Activated CD4-positive, alpha-beta memory T cell treated with anti-CD3 and anti-CD28 coated beads for 36 hours (primary cell): ENCODE measurements at regions not wholly inside any gene's neighbourhood (a gene's known extent, or its start where the extent isn't known, plus 50 kb on each side); places are given as distances from the start of the nearest gene placed in this dataset.

Experiments
- CTCF ChIA-PET: fragments of 350-600 bp; sonication (Branson Sonifier 250); formaldehyde crosslinking; loops from one replicate; lab custom pipeline; 2021; ENCODE audit warnings: antibody characterized with exemption, inconsistent platforms; lab: Charles Lee
- POLR2A ChIA-PET: fragments of 350-600 bp; sonication (Branson Sonifier 250); formaldehyde crosslinking; loops from one replicate; lab custom pipeline; 2021; ENCODE audit warnings: antibody characterized with exemption; lab: Charles Lee
- DNase-seq: peaks from one replicate; pipeline ENCODE4 v3.0.0-alpha.2; 2020
- H3K27ac Mint-ChIP-seq: one replicate; pipeline ENCODE4 v1.8.0; 2021; ENCODE audit warnings: mixed read lengths
- H3K27me3 Mint-ChIP-seq: one replicate; pipeline ENCODE4 v1.8.0; 2021; ENCODE audit warnings: mixed read lengths
- H3K36me3 Mint-ChIP-seq: one replicate; pipeline ENCODE4 v1.8.0; 2021; ENCODE audit warnings: mixed read lengths
- H3K4me1 Mint-ChIP-seq: one replicate; pipeline ENCODE4 v1.8.0; 2021; ENCODE audit warnings: low read depth, mixed read lengths
- H3K4me3 Mint-ChIP-seq: one replicate; pipeline ENCODE4 v1.8.0; 2021; ENCODE audit warnings: mild to moderate bottlenecking, mixed read lengths
- H3K9me3 Mint-ChIP-seq: one replicate; pipeline ENCODE4 v1.8.0; 2021; ENCODE audit warnings: mixed read lengths
- intact Hi-C: fragments of 100-400 bp; cut with micrococcal nuclease; formaldehyde crosslinking; loops from one replicate; pipeline ENCODE4 v1.15.1; 2023

DNA sequence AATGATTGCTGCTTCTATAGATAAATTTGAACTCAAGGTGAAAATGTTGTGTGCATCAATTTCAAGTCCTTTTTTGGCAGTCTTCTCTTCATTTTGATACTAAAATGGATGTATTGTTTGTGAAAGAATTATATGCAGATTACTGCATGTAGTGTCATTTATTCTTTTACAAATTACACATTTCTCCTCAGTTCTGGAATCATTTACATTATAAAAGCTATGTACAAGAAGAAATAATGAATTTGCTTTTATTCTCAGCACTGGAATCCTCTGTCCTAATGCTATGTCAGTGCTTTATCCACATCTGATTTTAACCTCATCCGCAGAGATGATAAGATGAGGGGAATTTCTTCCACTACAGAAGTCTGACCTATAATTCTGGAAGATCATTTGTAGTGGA is 220.8 kb upstream of the UBE2E3 start:
- Mint-ChIP-seq H3K27me3 (peaks cover 2% of the 10 kb centered on the region), H3K9me3 (no peaks in the 10 kb centered on the region), H3K27ac (no peak overlapping the region), H3K4me1 (no peaks in the 10 kb centered on the region), H3K36me3 (no peaks in the 10 kb centered on the region), H3K4me3 (no peak overlapping the region)
- intact Hi-C loops = no loop called here
- ChIA-PET POLR2A (no interaction called here), CTCF (no interaction called here)
- no peak for DNase-seq

DNA sequence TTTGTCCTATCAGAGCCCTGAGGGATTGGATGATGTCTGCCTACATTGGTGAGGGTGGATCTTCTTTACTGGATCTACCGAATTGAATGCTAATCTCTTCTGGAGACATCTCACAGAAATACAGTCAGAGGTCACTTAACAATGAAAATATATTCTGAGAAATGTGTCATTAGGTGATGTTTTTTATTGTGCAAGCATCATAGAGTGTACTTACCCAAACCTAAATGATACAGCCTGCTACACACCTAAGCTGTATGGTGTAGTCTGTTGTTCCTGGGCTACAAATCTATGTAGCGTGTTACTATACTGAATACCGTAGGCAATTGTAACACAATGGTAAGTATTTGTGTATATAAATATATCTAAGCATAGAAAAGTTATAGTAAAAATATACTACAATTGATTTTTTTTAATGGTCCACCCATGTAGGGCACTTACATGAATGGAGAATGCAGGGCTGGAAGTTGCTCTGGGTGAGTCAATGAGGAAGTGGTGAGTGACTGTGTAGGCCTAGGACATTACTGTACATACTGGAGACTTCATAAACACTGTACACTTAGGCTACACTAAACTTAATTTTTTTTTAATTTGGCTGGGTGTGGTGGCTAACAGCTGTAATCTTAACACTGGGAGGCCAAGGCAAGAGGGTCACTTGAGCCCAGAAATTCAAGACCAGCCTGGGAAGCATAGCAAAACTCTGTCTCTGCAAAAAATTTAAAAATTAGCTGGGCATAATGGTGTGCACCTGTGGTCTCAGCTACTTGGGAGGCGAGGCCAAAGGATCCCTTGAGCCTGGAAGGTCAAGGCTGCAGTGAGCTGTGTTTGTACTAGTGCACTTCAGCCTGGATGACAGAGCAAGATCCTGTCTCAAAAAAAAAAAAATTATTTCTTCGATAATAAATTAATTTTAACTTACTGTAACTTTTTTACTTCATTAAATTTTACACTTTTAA is 226.3 kb upstream of the UBE2E3 start:
- no peaks in the 10 kb centered on the region for H3K36me3 Mint-ChIP-seq
- H3K4me1 Mint-ChIP-seq = no peaks in the 10 kb centered on the region
- CTCF ChIA-PET = interaction anchor here (0.6 kb wide), 1 partner anchor 77 kb away, joined by 4 read pairs; no protein-coding TSS in a partner anchor
- POLR2A ChIA-PET = no interaction called here
- intact Hi-C loops = no loop called here
- DNase-seq = no peak
- H3K9me3 Mint-ChIP-seq = no peaks in the 10 kb centered on the region
- no peak overlapping the region for H3K27ac Mint-ChIP-seq
- no peak overlapping the region for H3K4me3 Mint-ChIP-seq
- no peaks in the 10 kb centered on the region for H3K27me3 Mint-ChIP-seq

DNA sequence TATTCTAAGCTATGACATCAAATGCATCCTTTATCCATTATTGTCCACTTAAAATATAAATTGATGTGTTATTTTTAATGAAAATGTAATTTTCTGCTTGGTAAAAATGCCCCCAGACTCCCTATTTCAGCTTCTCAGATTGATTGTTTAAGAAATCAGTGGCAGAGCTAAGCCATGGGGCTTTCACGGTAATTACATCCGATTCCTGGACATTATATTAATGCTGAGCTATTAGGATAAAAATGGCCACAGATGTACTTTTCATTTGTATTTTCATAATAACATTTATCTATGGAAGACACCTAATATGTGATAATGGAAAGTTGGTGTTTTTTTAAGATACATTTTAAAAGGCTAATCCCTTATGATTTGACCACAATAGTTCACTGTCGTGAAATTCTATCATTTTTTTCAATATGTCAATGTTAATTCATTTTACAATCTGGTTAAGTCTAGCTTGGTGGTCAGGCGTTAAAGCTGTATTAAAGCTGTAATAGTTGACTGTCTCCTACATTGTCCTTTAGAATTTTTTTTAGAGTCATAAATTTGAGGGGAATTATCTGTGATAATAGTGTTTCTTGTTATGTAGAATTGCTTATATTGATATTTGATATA is 229.0 kb upstream of the UBE2E3 start:
- CTCF ChIA-PET = no interaction called here
- Mint-ChIP-seq H3K36me3 (no peaks in the 10 kb centered on the region), H3K4me1 (no peaks in the 10 kb centered on the region), H3K27ac (no peak overlapping the region), H3K27me3 (no peaks in the 10 kb centered on the region), H3K9me3 (no peaks in the 10 kb centered on the region), H3K4me3 (no peak overlapping the region)
- POLR2A ChIA-PET = no interaction called here
- DNase-seq = no peak
- intact Hi-C loops = no loop called here

DNA sequence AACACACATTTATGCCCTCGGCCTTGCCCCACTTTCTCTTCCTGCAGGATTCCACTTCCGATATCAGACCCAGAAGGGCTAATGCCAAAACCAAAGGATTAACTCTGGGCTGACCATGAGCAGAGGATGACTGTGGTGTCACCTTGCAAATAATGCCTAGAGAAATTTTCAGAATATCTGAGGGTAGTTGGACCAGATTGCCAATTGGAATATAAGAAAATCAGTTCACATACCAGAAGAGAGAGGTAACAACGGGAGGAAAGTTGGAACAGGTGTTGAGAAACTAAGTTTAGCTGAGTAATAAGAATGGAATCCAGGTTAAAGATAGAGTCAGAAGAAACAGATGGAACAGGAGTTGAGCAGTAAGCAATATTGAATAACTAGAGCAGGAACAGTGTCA is 232.7 kb upstream of the UBE2E3 start:
- POLR2A ChIA-PET = no interaction called here
- Mint-ChIP-seq H3K9me3 (no peaks in the 10 kb centered on the region), H3K4me3 (no peak overlapping the region), H3K27ac (no peak overlapping the region), H3K36me3 (no peaks in the 10 kb centered on the region), H3K27me3 (no peaks in the 10 kb centered on the region), H3K4me1 (no peaks in the 10 kb centered on the region)
- no peak for DNase-seq
- CTCF ChIA-PET = no interaction called here
- intact Hi-C loops = no loop called here

DNA sequence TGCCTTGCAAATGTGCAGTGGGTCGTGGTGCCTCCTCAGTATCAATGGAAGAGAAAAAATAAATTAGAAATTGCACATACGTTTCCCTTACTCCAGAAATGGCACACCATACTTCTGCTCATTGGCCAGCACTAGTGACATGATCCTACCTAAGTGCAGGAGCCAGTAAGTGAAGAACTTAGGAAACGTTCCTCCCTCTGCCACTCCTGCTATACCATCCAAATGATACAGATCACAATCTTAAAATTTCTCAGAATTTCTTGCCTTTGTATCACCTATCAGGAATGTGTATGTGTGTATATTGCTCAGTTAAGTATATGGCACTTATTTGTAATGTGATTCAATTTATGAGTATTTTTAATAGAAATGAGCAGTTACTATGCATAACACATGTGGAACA is 237.0 kb upstream of the UBE2E3 start:
- no peaks in the 10 kb centered on the region for H3K27me3 Mint-ChIP-seq
- no peaks in the 10 kb centered on the region for H3K36me3 Mint-ChIP-seq
- ChIA-PET POLR2A (no interaction called here), CTCF (no interaction called here)
- H3K4me3 Mint-ChIP-seq = no peak overlapping the region
- H3K4me1 Mint-ChIP-seq = no peaks in the 10 kb centered on the region
- no peak for DNase-seq
- no peaks in the 10 kb centered on the region for H3K9me3 Mint-ChIP-seq
- intact Hi-C loops = no loop called here
- H3K27ac Mint-ChIP-seq = no peak overlapping the region

DNA sequence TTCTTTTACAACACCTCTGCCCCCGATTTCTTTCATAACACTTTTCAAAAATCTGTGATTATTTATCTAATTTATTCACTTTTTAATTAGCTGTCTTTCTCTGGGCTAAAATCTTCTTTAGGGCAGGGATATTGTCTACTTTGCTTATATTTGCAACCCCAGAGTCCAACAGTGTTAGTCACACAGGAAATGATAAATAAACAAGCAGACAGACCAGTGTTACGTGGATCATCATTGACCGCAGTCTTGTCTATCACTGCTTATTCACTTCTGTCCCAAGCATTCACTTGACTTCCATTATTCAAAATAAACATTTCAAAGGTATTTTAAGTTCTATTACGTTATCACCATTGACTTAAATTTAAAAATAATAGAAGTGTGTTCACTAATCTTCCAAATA is 237.6 kb upstream of the UBE2E3 start:
- ChIA-PET CTCF (no interaction called here), POLR2A (no interaction called here)
- no peak overlapping the region for H3K27ac Mint-ChIP-seq
- intact Hi-C loops = no loop called here
- no peak overlapping the region for H3K4me3 Mint-ChIP-seq
- H3K4me1 Mint-ChIP-seq = no peaks in the 10 kb centered on the region
- H3K36me3 Mint-ChIP-seq = no peaks in the 10 kb centered on the region
- no peak for DNase-seq
- no peaks in the 10 kb centered on the region for H3K9me3 Mint-ChIP-seq
- H3K27me3 Mint-ChIP-seq = no peaks in the 10 kb centered on the region

DNA sequence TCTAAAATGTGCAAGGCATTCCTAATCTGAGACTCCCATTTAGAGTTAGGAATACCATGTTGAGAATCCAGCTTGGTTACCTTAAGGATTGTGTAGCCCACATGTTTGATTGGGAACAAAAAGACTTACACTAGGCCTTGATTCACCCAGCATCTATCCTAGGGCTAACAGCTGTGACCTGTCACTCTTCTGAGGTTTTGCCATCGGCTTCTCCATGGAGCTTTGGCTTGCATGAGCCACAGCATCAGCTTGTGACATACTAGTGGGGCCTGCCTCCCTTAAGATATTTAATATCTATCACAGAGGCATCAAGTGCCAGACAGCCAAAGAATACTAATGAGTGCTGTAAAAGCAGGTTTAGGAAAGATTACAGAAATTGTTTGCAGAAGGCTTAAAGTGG is 241.3 kb upstream of the UBE2E3 start:
- H3K4me3 Mint-ChIP-seq = no peak overlapping the region
- intact Hi-C loops = loop anchor here (10.0 kb wide), 1 partner anchor 316 kb away; no protein-coding TSS in a partner anchor
- DNase-seq = no peak
- POLR2A ChIA-PET = no interaction called here
- H3K27ac Mint-ChIP-seq = no peak overlapping the region
- CTCF ChIA-PET = interaction anchor here (0.5 kb wide), 1 partner anchor 620 kb away, joined by 3 read pairs; no protein-coding TSS in a partner anchor
- H3K9me3 Mint-ChIP-seq = no peaks in the 10 kb centered on the region
- no peaks in the 10 kb centered on the region for H3K27me3 Mint-ChIP-seq
- no peaks in the 10 kb centered on the region for H3K4me1 Mint-ChIP-seq
- H3K36me3 Mint-ChIP-seq = no peaks in the 10 kb centered on the region

DNA sequence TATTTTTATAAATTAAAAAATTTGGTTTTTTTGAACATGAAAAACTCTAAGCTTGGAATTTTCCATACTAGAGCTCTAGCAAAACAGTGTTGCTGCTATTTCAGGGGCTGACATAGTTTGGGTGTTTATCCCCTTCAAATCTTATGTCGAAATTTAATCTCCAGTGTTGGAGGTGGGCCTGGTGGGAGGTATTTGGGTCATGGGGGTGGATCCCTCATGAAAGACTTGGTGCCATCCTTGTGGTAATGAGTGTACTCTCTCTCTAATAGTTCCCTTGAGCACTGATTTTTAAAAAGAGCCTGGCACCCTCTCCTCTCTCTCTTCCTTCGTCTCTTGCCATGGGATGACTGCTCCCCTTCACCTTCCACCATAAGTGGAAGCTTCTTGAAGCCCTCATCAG is 244.6 kb upstream of the UBE2E3 start:
- ChIA-PET POLR2A (no interaction called here), CTCF (interaction anchor here (3.1 kb wide), 1 partner anchor 323 kb away, joined by 6 read pairs; no protein-coding TSS in a partner anchor)
- Mint-ChIP-seq H3K4me3 (no peak overlapping the region), H3K9me3 (no peaks in the 10 kb centered on the region), H3K27me3 (no peaks in the 10 kb centered on the region), H3K36me3 (no peaks in the 10 kb centered on the region), H3K4me1 (no peaks in the 10 kb centered on the region), H3K27ac (no peak overlapping the region)
- no peak for DNase-seq
- intact Hi-C loops = loop anchor here (10.0 kb wide), 1 partner anchor 319 kb away; no protein-coding TSS in a partner anchor

DNA sequence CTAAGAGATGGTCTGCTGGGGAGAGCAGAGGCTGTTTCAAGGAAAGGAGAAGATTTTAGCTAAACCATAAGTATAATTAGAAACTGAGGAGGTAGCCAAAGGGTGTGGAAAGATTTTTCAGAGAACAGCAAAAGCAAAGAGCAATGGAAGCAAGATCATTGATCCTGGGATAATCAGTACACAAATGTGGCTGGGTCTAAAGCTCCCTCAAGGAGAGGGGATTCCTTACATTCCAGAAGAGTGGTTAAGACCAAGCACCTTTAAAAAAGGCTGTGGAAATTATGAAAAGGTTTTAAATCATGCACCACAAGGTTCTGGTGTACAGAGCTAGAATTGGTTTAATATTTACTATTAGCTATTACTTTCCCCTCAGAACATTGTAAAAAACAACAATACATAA is 246.0 kb upstream of the UBE2E3 start:
- Mint-ChIP-seq H3K27me3 (no peaks in the 10 kb centered on the region), H3K4me3 (no peak overlapping the region)

DNA sequence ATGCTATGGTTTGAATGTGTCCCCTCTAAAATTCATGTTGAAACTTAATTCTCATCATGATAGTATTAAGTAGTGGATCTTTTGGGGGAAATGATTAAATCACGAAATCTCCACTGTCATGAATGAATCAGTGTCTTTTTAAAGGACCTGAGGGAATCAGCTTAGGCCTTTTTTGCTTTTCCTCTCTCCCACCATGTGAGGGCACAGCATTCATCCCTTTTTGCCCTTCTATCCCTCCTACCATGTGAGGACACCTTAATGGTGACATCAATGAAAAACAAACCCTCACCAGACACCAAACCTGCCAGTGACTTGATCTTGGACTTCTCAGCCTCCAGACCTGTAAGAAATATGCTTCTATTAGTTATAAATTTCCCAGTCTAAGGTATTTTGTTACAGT is 247.1 kb upstream of the UBE2E3 start:
- H3K9me3 Mint-ChIP-seq = no peaks in the 10 kb centered on the region
- no peak for DNase-seq
- no peaks in the 10 kb centered on the region for H3K27me3 Mint-ChIP-seq
- H3K36me3 Mint-ChIP-seq = no peaks in the 10 kb centered on the region
- H3K4me3 Mint-ChIP-seq = no peak overlapping the region
- intact Hi-C loops = loop anchor here (10.0 kb wide), 1 partner anchor 321 kb away; no protein-coding TSS in a partner anchor
- no peak overlapping the region for H3K27ac Mint-ChIP-seq
- ChIA-PET CTCF (no interaction called here), POLR2A (no interaction called here)
- H3K4me1 Mint-ChIP-seq = no peaks in the 10 kb centered on the region

More for the DNA sequence above, 246.0 kb upstream of the UBE2E3 start:
- intact Hi-C loops = loop anchor here (10.0 kb wide), 1 partner anchor 320 kb away; no protein-coding TSS in a partner anchor
- POLR2A ChIA-PET = no interaction called here
- no peaks in the 10 kb centered on the region for H3K4me1 Mint-ChIP-seq
- no peak for DNase-seq
- no peaks in the 10 kb centered on the region for H3K36me3 Mint-ChIP-seq
- H3K27ac Mint-ChIP-seq = no peak overlapping the region
- CTCF ChIA-PET = interaction anchor here (3.1 kb wide), 1 partner anchor 325 kb away, joined by 6 read pairs; no protein-coding TSS in a partner anchor
- no peaks in the 10 kb centered on the region for H3K9me3 Mint-ChIP-seq

DNA sequence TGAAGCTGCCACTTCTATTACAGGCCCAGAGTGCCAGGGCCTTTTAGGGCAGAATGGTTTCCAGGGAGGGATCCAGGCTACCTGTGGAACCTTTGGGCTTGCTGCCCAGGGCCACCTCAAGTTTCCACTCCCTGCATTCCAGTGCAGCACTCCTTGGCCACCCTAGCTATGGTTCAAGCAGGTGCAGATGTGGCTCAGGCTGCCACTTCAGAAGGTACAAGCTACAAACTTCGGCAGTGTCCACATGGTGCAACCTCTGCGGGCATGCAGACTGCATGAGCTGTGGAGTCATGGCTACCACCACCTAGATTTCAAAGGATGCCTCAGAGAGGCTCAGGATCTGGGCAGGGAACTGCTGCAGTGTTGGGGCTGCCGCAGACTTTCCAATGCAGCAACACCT is 248.1 kb upstream of the UBE2E3 start:
- Mint-ChIP-seq H3K27me3 (no peaks in the 10 kb centered on the region), H3K4me1 (no peaks in the 10 kb centered on the region), H3K27ac (no peak overlapping the region), H3K4me3 (no peak overlapping the region), H3K36me3 (no peaks in the 10 kb centered on the region), H3K9me3 (no peaks in the 10 kb centered on the region)
- POLR2A ChIA-PET = no interaction called here
- no peak for DNase-seq
- intact Hi-C loops = loop anchor here (10.0 kb wide), 1 partner anchor 322 kb away; no protein-coding TSS in a partner anchor
- CTCF ChIA-PET = no interaction called here

DNA sequence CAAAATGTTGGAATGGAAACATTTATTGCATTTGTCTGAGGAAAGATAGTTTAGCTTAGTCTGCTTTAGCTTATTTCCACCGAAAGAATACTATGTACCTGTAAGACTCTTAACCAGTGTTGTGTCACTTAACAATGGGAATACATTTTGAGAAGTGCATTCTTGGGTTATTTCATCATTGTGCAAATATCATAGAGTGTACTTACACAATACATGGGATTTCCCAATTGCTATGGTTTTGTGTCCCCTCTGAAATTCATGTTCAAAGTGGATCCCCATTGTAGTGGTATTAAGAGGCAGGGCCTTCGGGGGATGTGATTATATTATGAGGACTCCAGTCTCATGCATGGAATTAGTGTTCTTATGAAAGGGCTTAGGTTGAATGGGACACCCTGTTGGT is 249.4 kb upstream of the UBE2E3 start:
- DNase-seq = no peak
- Mint-ChIP-seq H3K4me1 (no peaks in the 10 kb centered on the region), H3K9me3 (no peaks in the 10 kb centered on the region), H3K27ac (no peak overlapping the region), H3K36me3 (no peaks in the 10 kb centered on the region), H3K27me3 (no peaks in the 10 kb centered on the region), H3K4me3 (no peak overlapping the region)
- ChIA-PET POLR2A (no interaction called here), CTCF (no interaction called here)
- intact Hi-C loops = loop anchor here (10.0 kb wide), 1 partner anchor 324 kb away; no protein-coding TSS in a partner anchor
